ENCODE measurements at regions not wholly inside any gene's neighbourhood (a gene's known extent, or its start where the extent isn't known, plus 50 kb on each side); places are given as distances from the start of the nearest gene placed in this dataset.

GRCh38 chrY:8994001-8994400 is 343.3 kb upstream of the TSPY4 start:
- H3K9me3 Mint-ChIP-seq, result no peaks in the 10 kb centered on the region
- intact Hi-C loops (cut with micrococcal nuclease), result no loop called here
- H3K4me3 Mint-ChIP-seq, result no peak overlapping the region
- no peaks in the 10 kb centered on the region for H3K4me1 Mint-ChIP-seq
- H3K27me3 Mint-ChIP-seq, result no peaks in the 10 kb centered on the region
- no peak for DNase-seq
- no peak overlapping the region for H3K27ac Mint-ChIP-seq
- H3K36me3 Mint-ChIP-seq (ENCODE audit: low read depth), result no peaks in the 10 kb centered on the region

GRCh38 chrY:9001231-9001630 is 336.0 kb upstream of the TSPY4 start:
- no peaks in the 10 kb centered on the region for H3K4me1 Mint-ChIP-seq
- no peak overlapping the region for H3K4me3 Mint-ChIP-seq
- no peaks in the 10 kb centered on the region for H3K36me3 Mint-ChIP-seq (ENCODE audit: low read depth)
- H3K9me3 Mint-ChIP-seq, result no peaks in the 10 kb centered on the region
- H3K27me3 Mint-ChIP-seq, result no peaks in the 10 kb centered on the region
- intact Hi-C loops (cut with micrococcal nuclease), result no loop called here
- DNase-seq, result no peak
- no peak overlapping the region for H3K27ac Mint-ChIP-seq

GRCh38 chrY:9003739-9004138 is 333.5 kb upstream of the TSPY4 start:
- no peaks in the 10 kb centered on the region for H3K4me1 Mint-ChIP-seq
- H3K27me3 Mint-ChIP-seq, result no peaks in the 10 kb centered on the region
- no peak for DNase-seq
- intact Hi-C loops (cut with micrococcal nuclease), result no loop called here
- H3K36me3 Mint-ChIP-seq (ENCODE audit: low read depth), result no peaks in the 10 kb centered on the region
- no peak overlapping the region for H3K4me3 Mint-ChIP-seq
- no peaks in the 10 kb centered on the region for H3K9me3 Mint-ChIP-seq
- no peak overlapping the region for H3K27ac Mint-ChIP-seq

- intact Hi-C loops (cut with micrococcal nuclease), result no loop called here
- no peak overlapping the region for H3K27ac Mint-ChIP-seq
These were observed 328.6 kb upstream of the TSPY4 start for GRCh38 chrY:9008648-9009047.

GRCh38 chrY:9016916-9017315 is 320.3 kb upstream of the TSPY4 start:
- no peaks in the 10 kb centered on the region for H3K36me3 Mint-ChIP-seq (ENCODE audit: low read depth)
- no peak for DNase-seq
- H3K27ac Mint-ChIP-seq, result no peak overlapping the region
- no peak overlapping the region for H3K4me3 Mint-ChIP-seq
- no peaks in the 10 kb centered on the region for H3K9me3 Mint-ChIP-seq
- H3K4me1 Mint-ChIP-seq, result no peaks in the 10 kb centered on the region
- intact Hi-C loops (cut with micrococcal nuclease), result no loop called here
- no peaks in the 10 kb centered on the region for H3K27me3 Mint-ChIP-seq

More at GRCh38 chrY:9008648-9009047, 328.6 kb upstream of the TSPY4 start:
- Mint-ChIP-seq H3K4me3 (no peak overlapping the region), H3K4me1 (no peaks in the 10 kb centered on the region), H3K9me3 (no peaks in the 10 kb centered on the region), H3K27me3 (no peaks in the 10 kb centered on the region), H3K36me3 (ENCODE audit: low read depth) (no peaks in the 10 kb centered on the region)
- DNase-seq, result no peak

GRCh38 chrY:9018401-9018800 is 318.9 kb upstream of the TSPY4 start:
- DNase-seq, result no peak
- intact Hi-C loops (cut with micrococcal nuclease), result no loop called here
- no peaks in the 10 kb centered on the region for H3K27me3 Mint-ChIP-seq
- no peaks in the 10 kb centered on the region for H3K36me3 Mint-ChIP-seq (ENCODE audit: low read depth)
- H3K4me1 Mint-ChIP-seq, result no peaks in the 10 kb centered on the region
- no peak overlapping the region for H3K27ac Mint-ChIP-seq
- no peaks in the 10 kb centered on the region for H3K9me3 Mint-ChIP-seq
- no peak overlapping the region for H3K4me3 Mint-ChIP-seq

- H3K36me3 Mint-ChIP-seq (ENCODE audit: low read depth), result no peaks in the 10 kb centered on the region
- H3K9me3 Mint-ChIP-seq, result no peaks in the 10 kb centered on the region
- DNase-seq, result no peak
- H3K27me3 Mint-ChIP-seq, result no peaks in the 10 kb centered on the region
- H3K4me3 Mint-ChIP-seq, result no peak overlapping the region
- H3K27ac Mint-ChIP-seq, result peak overlapping the region; percentile 37
- intact Hi-C loops (cut with micrococcal nuclease), result no loop called here
- no peaks in the 10 kb centered on the region for H3K4me1 Mint-ChIP-seq
These were observed 309.4 kb upstream of the TSPY4 start for GRCh38 chrY:9027729-9028375.

- Mint-ChIP-seq H3K4me1 (no peaks in the 10 kb centered on the region), H3K9me3 (no peaks in the 10 kb centered on the region)
- intact Hi-C loops (cut with micrococcal nuclease), result no loop called here
These were observed 307.3 kb upstream of the TSPY4 start for GRCh38 chrY:9029929-9030328.

GRCh38 chrY:9034217-9034616 is 303.0 kb upstream of the TSPY4 start:
- DNase-seq, result no peak
- no peak overlapping the region for H3K4me3 Mint-ChIP-seq
- no peaks in the 10 kb centered on the region for H3K4me1 Mint-ChIP-seq
- no peaks in the 10 kb centered on the region for H3K27me3 Mint-ChIP-seq
- H3K27ac Mint-ChIP-seq, result no peak overlapping the region
- H3K36me3 Mint-ChIP-seq (ENCODE audit: low read depth), result no peaks in the 10 kb centered on the region
- intact Hi-C loops (cut with micrococcal nuclease), result no loop called here
- H3K9me3 Mint-ChIP-seq, result no peaks in the 10 kb centered on the region

More at GRCh38 chrY:9029929-9030328, 307.3 kb upstream of the TSPY4 start:
- Mint-ChIP-seq H3K27me3 (no peaks in the 10 kb centered on the region), H3K36me3 (ENCODE audit: low read depth) (no peaks in the 10 kb centered on the region), H3K4me3 (no peak overlapping the region), H3K27ac (no peak overlapping the region)
- DNase-seq, result no peak

GRCh38 chrY:9035246-9035645 is 302.0 kb upstream of the TSPY4 start:
- DNase-seq, result no peak
- Mint-ChIP-seq H3K27me3 (no peaks in the 10 kb centered on the region), H3K4me1 (no peaks in the 10 kb centered on the region), H3K9me3 (no peaks in the 10 kb centered on the region), H3K27ac (no peak overlapping the region), H3K4me3 (no peak overlapping the region), H3K36me3 (ENCODE audit: low read depth) (no peaks in the 10 kb centered on the region)
- intact Hi-C loops (cut with micrococcal nuclease), result no loop called here

GRCh38 chrY:9041474-9041873 is 295.8 kb upstream of the TSPY4 start:
- H3K9me3 Mint-ChIP-seq, result no peaks in the 10 kb centered on the region
- DNase-seq, result no peak
- H3K27me3 Mint-ChIP-seq, result no peaks in the 10 kb centered on the region
- no peaks in the 10 kb centered on the region for H3K4me1 Mint-ChIP-seq
- H3K27ac Mint-ChIP-seq, result no peak overlapping the region
- intact Hi-C loops (cut with micrococcal nuclease), result no loop called here
- no peaks in the 10 kb centered on the region for H3K36me3 Mint-ChIP-seq (ENCODE audit: low read depth)
- no peak overlapping the region for H3K4me3 Mint-ChIP-seq

Measured in activated CD4-positive, alpha-beta T cell treated with anti-CD3 and anti-CD28 coated beads, Interleukin-2, amount 10 ng/mL, durations not matched to agents 24 days and 14 days (primary cell).